Cardiac fibroblast (primary cell): ENCODE measurements at regions not wholly inside any gene's neighbourhood (a gene's known extent, or its start where the extent isn't known, plus 50 kb on each side); places are given as distances from the start of the nearest gene placed in this dataset.

Source experiments
- DNase-seq, 2 donors: peaks; one replicate each; pipeline versions ENCODE4 v3.0.0 to v3.0.0-alpha.2; 2010; ENCODE audit warnings: low read depth in 2 of 2
- H3K4me3 ChIP-seq, 2 donors: replicated peaks in 1 of 2; 1 replicate in 1 of 2; 2 replicates in 1 of 2; pipeline ENCODE4 v1.5.1; 2011; ENCODE audit warnings: low read depth in 2 of 2, low read length in 2 of 2, mild to moderate bottlenecking in 2 of 2, moderate library complexity in 1 of 2
- TF ChIP-seq, protein P1 (sequence below): IDR thresholded peaks from one replicate; pipeline ENCODE4 v1.5.1; 2011; ENCODE audit warnings: low read depth, mild to moderate bottlenecking, low read length, inconsistent platforms

DNA sequence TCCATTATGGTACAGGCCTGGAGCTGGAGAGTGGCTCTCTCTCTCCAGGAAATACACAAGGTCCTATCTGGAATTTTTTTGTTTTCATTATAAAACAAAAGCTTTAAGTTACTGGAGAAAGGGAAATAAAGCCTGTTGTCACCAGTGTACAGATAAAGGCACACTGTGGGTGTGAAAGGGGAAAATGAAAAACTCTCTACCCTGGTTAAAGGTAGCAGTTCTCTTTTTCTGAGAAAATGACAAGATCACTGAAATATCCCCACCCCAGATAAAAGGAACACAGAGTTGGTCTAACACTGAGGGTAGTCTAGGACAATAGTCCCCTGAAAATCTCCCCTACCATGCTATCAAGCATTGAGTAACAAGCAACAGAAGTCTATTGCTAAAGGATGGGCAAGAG is 438.7 kb downstream of the MBD2 start:
- H3K4me3 ChIP-seq, result no peak overlapping the region
- no peak for DNase-seq
- TF ChIP-seq, protein P1, sequence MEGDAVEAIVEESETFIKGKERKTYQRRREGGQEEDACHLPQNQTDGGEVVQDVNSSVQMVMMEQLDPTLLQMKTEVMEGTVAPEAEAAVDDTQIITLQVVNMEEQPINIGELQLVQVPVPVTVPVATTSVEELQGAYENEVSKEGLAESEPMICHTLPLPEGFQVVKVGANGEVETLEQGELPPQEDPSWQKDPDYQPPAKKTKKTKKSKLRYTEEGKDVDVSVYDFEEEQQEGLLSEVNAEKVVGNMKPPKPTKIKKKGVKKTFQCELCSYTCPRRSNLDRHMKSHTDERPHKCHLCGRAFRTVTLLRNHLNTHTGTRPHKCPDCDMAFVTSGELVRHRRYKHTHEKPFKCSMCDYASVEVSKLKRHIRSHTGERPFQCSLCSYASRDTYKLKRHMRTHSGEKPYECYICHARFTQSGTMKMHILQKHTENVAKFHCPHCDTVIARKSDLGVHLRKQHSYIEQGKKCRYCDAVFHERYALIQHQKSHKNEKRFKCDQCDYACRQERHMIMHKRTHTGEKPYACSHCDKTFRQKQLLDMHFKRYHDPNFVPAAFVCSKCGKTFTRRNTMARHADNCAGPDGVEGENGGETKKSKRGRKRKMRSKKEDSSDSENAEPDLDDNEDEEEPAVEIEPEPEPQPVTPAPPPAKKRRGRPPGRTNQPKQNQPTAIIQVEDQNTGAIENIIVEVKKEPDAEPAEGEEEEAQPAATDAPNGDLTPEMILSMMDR, result no peak

DNA sequence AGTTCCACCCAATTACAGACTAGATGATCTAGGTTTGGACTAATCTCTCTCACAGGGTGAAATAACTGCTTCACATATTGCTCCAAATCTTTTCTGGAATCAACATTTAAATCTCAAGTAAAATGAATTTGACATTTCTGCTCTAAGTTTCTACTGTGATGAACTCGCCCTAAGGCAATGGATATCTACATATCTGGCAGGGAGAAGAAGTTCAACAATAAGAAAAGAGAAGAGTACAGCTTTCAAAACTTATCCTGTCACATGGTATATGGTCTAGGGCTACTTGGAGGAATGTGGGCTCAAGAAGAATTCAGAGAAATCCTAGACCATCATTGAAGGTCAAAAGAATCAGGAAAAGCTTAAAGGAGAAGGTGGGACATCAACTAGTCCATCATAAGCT is 440.2 kb downstream of the MBD2 start:
- H3K4me3 ChIP-seq, result no peak overlapping the region

GRCh38 chr18:53780666-53781065 is 443.8 kb downstream of the MBD2 start:
- no peak overlapping the region for H3K4me3 ChIP-seq
- DNase-seq, result no peak
- TF ChIP-seq, protein P1, result no peak

More for the DNA sequence above, 440.2 kb downstream of the MBD2 start:
- no peak for DNase-seq
- TF ChIP-seq, protein P1, result no peak

GRCh38 chr18:53772293-53772692 is 452.2 kb downstream of the MBD2 start:
- no peak for DNase-seq
- TF ChIP-seq, protein P1, result no peak
- H3K4me3 ChIP-seq, result no peak overlapping the region

DNA sequence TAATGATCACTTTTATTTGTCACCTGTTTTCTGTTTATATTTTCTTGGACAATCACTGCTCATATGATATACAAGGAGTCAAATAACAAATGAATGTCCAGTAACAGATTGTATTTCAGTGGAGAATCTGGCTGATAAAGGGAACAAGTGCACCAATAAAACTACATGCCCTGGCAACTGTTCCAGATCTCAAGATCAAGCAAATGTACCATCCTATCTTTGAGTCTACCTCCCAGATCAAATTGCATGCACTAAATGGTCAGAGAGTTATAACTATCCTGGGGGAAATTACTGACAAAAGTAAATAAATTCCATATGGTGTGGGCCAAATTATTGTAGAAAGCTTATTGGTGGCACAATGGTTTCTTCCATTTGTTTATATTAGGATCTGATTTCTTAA is 452.8 kb downstream of the MBD2 start:
- H3K4me3 ChIP-seq, result no peak overlapping the region
- TF ChIP-seq, protein P1, result no peak
- DNase-seq, result no peak

GRCh38 chr18:53765211-53765610 is 459.3 kb downstream of the MBD2 start:
- no peak overlapping the region for H3K4me3 ChIP-seq
- TF ChIP-seq, protein P1, result no peak
- DNase-seq, result no peak

GRCh38 chr18:53764086-53764485 is 460.4 kb downstream of the MBD2 start:
- DNase-seq, result no peak
- TF ChIP-seq, protein P1, result no peak
- H3K4me3 ChIP-seq, result no peak overlapping the region
